Activated effector memory CD4-positive, alpha-beta T cell treated with Interleukin-2 at 50 U/mL for 16 hours (primary cell): ENCODE measurements at regions not wholly inside any gene's neighbourhood (a gene's known extent, or its start where the extent isn't known, plus 50 kb on each side); places are given as distances from the start of the nearest gene placed in this dataset.

ENCODE experiments used
- DNase-seq: peaks from one replicate; pipeline ENCODE4 v3.0.0-alpha.2; 2020

DNA sequence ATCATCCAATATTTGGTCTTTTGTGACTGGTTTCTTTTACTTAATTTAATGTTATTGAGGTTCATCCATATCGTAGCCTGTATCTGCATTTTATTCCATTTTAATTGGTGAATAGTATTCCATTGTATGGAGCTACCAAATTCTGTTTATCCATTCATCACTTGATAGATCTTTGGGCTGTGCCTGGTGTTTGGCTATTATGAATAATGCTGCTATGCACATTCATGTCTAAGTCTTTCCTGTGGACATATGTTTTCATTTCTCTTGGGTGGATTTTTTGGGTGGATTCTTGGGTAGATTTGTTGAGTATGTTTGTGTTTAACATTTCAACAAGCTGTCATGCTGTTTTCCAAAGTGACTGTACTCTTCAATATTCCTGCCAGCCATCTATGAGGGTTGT lies 52.5 kb upstream of the NEDD4L start:
- no peak for DNase-seq

GRCh38 chr18:57989536-57989935 lies 54.5 kb upstream of the NEDD4L start:
- no peak for DNase-seq

GRCh38 chr18:57984490-57985115 lies 59.4 kb upstream of the NEDD4L start:
- no peak for DNase-seq

DNA sequence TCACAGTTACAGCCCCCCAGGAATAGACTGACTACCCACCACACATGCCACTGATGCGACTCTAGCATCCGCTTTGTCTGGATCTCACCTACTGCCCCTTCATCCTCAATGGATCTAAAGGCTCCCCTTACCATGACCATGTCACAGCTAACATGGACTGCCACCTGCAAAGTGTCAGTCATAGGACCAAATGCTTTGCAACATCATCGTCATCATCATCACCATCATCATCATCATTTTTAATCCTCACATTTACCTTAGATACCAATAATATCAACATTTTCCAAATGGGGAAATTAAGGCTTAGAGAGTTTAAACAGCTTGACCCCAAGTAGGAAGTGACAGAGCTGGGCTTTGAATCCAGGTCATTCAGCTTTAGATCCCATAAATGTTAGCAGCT lies 60.1 kb upstream of the NEDD4L start:
- no peak for DNase-seq

GRCh38 chr18:57983472-57983871 lies 60.6 kb upstream of the NEDD4L start:
- DNase-seq: no peak

GRCh38 chr18:57982372-57983021 lies 61.5 kb upstream of the NEDD4L start:
- no peak for DNase-seq

DNA sequence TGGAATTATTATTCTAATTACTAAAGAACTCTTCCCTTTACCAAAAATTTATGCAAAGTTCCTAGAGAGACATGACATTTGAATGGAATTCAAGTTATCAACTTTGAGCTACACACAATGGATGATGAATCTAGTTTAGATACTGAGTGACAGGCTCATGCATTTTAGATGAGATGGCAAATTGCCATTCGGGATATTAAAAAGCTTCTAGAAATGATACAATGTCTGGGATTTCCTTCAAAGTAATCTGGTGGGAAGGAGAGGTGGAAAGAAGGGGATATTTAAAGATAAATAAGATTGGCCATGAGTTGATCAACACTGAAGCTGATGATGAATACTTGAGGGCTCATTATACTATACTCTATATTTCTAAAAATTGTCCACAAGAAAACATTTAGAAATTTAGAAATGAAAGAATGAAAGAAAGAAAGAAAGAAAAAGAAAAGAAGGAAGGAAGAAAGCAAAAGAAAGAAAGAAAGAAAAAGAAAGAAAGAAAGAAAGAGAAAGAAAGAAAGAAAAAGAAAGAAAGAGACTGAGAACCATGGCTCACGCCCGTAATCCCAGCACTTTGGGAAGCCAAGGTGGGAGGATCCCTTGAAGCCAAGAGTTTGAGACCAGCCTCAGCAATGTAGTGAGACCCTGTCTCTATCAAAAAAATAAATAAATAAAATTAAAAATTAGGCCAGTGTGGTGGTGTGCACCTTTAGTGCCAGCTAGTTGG lies 62.6 kb upstream of the NEDD4L start:
- DNase-seq: no peak

GRCh38 chr18:57980573-57981307 lies 63.3 kb upstream of the NEDD4L start:
- no peak for DNase-seq

- no peak for DNase-seq
Measured at GRCh38 chr18:57976230-57976773, 67.7 kb upstream of the NEDD4L start.

- DNase-seq: no peak
Measured at GRCh38 chr18:57975805-57976204, 68.2 kb upstream of the NEDD4L start.

GRCh38 chr18:57974585-57975265 lies 69.3 kb upstream of the NEDD4L start:
- no peak for DNase-seq

GRCh38 chr18:57973889-57974288 lies 70.1 kb upstream of the NEDD4L start:
- DNase-seq: no peak

- DNase-seq: no peak
Measured at GRCh38 chr18:57970356-57971095, 73.5 kb upstream of the NEDD4L start.

GRCh38 chr18:57969824-57970223 lies 74.2 kb upstream of the NEDD4L start:
- DNase-seq: no peak

DNA sequence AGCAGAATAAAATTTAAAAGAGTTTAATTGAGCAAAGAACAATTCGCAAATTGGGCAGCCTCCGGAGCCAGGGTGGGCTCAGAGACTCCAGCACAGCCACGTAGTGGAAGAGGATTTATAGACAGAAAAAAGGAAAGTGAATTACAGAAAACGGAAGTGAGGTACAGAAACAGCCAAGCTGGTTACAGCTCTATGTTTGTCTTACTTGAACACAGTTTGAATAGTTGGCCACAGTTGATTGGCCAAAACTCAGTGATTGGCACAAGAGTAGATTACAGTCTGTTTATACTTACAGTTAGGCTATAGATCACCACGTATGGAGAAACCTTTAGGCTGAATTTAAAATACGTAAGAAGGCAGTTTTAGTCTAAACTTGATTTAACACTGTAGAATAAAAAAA lies 78.8 kb upstream of the NEDD4L start:
- DNase-seq: no peak

DNA sequence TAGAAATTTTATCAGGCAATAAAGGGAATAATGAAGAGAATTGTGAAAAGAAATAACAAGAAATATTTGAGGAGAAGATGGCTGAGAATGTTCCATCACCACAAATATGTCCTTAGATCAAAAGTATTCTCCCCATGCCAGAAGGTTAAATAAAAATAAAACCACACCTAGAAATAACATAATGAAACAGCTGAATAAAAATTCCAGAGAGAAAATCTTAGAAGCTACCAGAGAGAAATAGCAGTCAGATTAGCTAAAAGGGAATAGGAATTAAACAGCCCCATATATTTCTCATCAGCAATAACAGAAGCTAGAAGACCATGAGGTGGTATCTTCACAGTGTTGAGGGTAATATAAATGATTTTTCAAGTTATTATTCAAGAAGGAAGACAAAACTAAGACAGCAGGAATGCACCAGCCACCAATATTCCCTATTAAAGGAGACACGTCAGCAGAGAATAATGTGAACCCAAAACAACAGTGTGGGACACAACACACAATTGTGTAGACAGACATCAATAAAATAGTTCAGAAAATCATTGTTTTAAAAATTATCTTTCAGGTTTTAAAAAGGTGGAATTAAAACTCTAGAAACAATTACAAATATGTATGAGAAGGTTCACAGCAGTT lies 82.0 kb upstream of the NEDD4L start:
- no peak for DNase-seq

GRCh38 chr18:57961411-57961810 lies 82.6 kb upstream of the NEDD4L start:
- DNase-seq: no peak

- no peak for DNase-seq
Measured at GRCh38 chr18:57959278-57959677, 84.7 kb upstream of the NEDD4L start.

DNA sequence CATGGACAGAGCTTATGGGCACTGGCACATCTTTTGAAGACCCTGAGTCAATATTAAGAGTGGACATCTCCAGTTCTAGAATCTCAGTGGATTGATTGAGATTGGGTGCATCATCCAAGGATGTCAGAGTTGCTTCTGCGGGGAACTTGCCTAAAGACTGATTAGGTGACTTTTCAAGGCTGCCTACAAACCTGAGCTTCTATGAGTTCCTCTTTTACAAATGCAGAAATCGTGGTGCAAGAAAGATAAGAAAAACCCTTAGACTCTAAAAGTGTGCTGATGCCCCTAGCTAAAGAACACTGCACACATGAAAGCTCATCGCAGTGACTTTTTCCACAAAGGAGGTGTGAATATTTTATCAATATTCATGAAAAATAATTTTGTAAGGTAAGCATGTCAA lies 86.8 kb upstream of the NEDD4L start:
- no peak for DNase-seq

GRCh38 chr18:57956491-57956890 lies 87.5 kb upstream of the NEDD4L start:
- DNase-seq: no peak

GRCh38 chr18:57954935-57955334 lies 89.1 kb upstream of the NEDD4L start:
- DNase-seq: no peak

- DNase-seq: no peak
Measured at GRCh38 chr18:57953883-57954282, 90.1 kb upstream of the NEDD4L start.
